ENCODE measurements at regions not wholly inside any gene's neighbourhood (a gene's known extent, or its start where the extent isn't known, plus 50 kb on each side); places are given as distances from the start of the nearest gene placed in this dataset.

DNA sequence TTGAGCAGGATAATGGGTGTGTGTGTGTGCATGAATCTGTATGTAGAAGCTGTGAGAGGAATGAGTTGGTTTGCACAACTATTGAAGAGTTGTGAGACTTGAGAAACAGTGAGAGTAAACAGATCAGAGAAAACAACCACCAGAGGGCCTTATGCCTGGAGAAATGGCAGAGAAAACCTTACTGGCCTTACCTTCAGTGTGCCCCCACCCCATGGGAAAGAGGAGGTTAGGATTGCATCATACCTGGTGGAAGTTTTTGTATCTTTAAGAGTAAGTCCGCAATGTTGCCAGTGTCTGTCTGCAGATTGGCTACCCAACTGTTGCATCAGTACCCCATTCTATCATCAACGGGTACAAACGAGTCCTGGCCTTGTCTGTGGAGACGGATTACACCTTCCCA is 1909.4 kb upstream of the WWC1 start:
- TF ChIP-seq, protein P1, sequence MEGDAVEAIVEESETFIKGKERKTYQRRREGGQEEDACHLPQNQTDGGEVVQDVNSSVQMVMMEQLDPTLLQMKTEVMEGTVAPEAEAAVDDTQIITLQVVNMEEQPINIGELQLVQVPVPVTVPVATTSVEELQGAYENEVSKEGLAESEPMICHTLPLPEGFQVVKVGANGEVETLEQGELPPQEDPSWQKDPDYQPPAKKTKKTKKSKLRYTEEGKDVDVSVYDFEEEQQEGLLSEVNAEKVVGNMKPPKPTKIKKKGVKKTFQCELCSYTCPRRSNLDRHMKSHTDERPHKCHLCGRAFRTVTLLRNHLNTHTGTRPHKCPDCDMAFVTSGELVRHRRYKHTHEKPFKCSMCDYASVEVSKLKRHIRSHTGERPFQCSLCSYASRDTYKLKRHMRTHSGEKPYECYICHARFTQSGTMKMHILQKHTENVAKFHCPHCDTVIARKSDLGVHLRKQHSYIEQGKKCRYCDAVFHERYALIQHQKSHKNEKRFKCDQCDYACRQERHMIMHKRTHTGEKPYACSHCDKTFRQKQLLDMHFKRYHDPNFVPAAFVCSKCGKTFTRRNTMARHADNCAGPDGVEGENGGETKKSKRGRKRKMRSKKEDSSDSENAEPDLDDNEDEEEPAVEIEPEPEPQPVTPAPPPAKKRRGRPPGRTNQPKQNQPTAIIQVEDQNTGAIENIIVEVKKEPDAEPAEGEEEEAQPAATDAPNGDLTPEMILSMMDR (IDR thresholded peaks at IDR 0.05; ENCODE audit: insufficient read depth, low read length), result no peak
- no peak overlapping the region for H3K4me3 ChIP-seq (ENCODE audit: low read depth, low read length)
- no peak for DNase-seq (ENCODE audit: low read depth)

DNA sequence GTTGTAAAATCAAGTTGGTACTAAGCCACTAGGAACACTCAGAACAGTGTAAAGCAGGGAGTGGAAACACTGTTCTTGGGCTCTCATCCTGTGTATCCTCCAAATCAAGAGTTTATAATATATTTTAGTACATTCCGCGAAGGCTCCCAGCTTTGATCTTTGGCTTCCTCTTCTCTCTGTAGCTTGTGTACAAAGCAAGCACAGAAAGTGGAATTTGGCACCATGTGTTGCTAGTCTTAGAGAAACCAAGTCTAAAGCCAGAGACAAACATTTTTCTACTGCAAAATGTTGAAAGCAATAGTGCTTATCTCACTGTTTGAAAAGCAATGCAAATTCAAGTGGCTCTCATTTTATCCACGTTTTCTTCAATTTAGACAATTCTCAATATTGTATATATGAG is 1893.3 kb upstream of the WWC1 start:
- TF ChIP-seq, protein P1 (IDR thresholded peaks at IDR 0.05; ENCODE audit: insufficient read depth, low read length), result no peak
- no peak for DNase-seq (ENCODE audit: low read depth)
- H3K4me3 ChIP-seq (ENCODE audit: low read depth, low read length), result no peak overlapping the region

- DNase-seq (ENCODE audit: low read depth), result no peak
- H3K4me3 ChIP-seq (ENCODE audit: low read depth, low read length), result no peak overlapping the region
- TF ChIP-seq, protein P1 (IDR thresholded peaks at IDR 0.05; ENCODE audit: insufficient read depth, low read length), result no peak
Measured at GRCh38 chr5:166399781-166400180, 1891.7 kb upstream of the WWC1 start.

GRCh38 chr5:166401391-166401790 is 1890.1 kb upstream of the WWC1 start:
- TF ChIP-seq, protein P1 (IDR thresholded peaks at IDR 0.05; ENCODE audit: insufficient read depth, low read length), result no peak
- no peak for DNase-seq (ENCODE audit: low read depth)
- H3K4me3 ChIP-seq (ENCODE audit: low read depth, low read length), result no peak overlapping the region

DNA sequence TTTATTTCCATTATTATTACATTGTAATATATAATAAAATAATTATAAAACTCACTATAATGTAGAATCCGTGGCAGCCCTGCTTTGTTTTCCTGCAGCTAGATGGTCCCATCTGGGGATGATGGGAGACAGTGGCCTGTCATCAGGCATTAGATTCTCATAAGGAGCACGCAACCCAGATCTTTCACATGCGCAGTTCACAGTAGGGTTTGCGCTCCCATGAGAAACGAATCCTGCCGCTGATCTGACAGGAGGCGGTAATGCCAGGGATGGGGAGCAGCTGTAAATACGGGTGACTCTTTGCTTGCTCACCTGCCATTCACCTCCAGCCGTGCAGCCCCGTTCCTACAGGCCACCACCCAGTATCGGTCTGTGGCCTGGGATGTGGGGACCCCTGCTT is 1879.3 kb upstream of the WWC1 start:
- H3K4me3 ChIP-seq (ENCODE audit: low read depth, low read length), result no peak overlapping the region
- no peak for DNase-seq (ENCODE audit: low read depth)
- TF ChIP-seq, protein P1 (IDR thresholded peaks at IDR 0.05; ENCODE audit: insufficient read depth, low read length), result no peak

GRCh38 chr5:166427211-166427610 is 1864.2 kb upstream of the WWC1 start:
- TF ChIP-seq, protein P1 (IDR thresholded peaks at IDR 0.05; ENCODE audit: insufficient read depth, low read length), result no peak
- no peak overlapping the region for H3K4me3 ChIP-seq (ENCODE audit: low read depth, low read length)
- DNase-seq (ENCODE audit: low read depth), result no peak

- no peak overlapping the region for H3K4me3 ChIP-seq (ENCODE audit: low read depth, low read length)
- TF ChIP-seq, protein P1 (IDR thresholded peaks at IDR 0.05; ENCODE audit: insufficient read depth, low read length), result no peak
- no peak for DNase-seq (ENCODE audit: low read depth)
Measured at GRCh38 chr5:166428264-166428803, 1863.1 kb upstream of the WWC1 start.
